HepG2 (cell line): ENCODE measurements at regions not wholly inside any gene's neighbourhood (a gene's known extent, or its start where the extent isn't known, plus 50 kb on each side); places are given as distances from the start of the nearest gene placed in this dataset.

Experiments used
- GLI4 ChIP-seq: sonication (generic); formaldehyde crosslinking; IDR thresholded peaks from 2 replicates; pipeline ENCODE4 v1.5.1; 2020; ENCODE audit warnings: missing genetic modification reagents, mild to moderate bottlenecking, moderate library complexity, borderline replicate concordance
- HDAC6 ChIP-seq: fragments of 200-600 bp; sonication (generic); IDR thresholded peaks from 2 replicates; pipeline ENCODE4 v1.7.0; 2017; ENCODE audit warnings: mild to moderate bottlenecking, antibody characterized with exemption, low read length, low read depth
- KDM5A ChIP-seq: fragments of 200-600 bp; sonication (generic); IDR thresholded peaks from 2 replicates; pipeline ENCODE4 v1.7.0; 2018; ENCODE audit warnings: antibody characterized with exemption, mild to moderate bottlenecking, low read length, borderline replicate concordance
- PAX8 ChIP-seq: sonication (generic); formaldehyde crosslinking; IDR thresholded peaks from 2 replicates; pipeline ENCODE4 v1.8.0; 2022; ENCODE audit warnings: mild to moderate bottlenecking, missing genetic modification reagents, borderline replicate concordance
- REXO4 ChIP-seq: sonication (generic); formaldehyde crosslinking; IDR thresholded peaks from 2 replicates; pipeline ENCODE4 v1.8.0; 2022; ENCODE audit warnings: missing genetic modification reagents, mild to moderate bottlenecking, borderline replicate concordance
- STAT5B ChIP-seq: sonication (generic); formaldehyde crosslinking; IDR thresholded peaks from 2 replicates; pipeline ENCODE4 v1.4.0; 2020; ENCODE audit warnings: missing genetic modification reagents
- ZIK1 ChIP-seq: sonication (generic); formaldehyde crosslinking; IDR thresholded peaks from 2 replicates; pipeline ENCODE4 v1.5.0; 2020; ENCODE audit warnings: mild to moderate bottlenecking, low read depth, missing genetic modification reagents, borderline replicate concordance
- ZNF253 ChIP-seq: sonication (generic); formaldehyde crosslinking; IDR thresholded peaks from 2 replicates; pipeline ENCODE4 v1.8.0; 2022; ENCODE audit warnings: mild to moderate bottlenecking, missing genetic modification reagents, borderline replicate concordance
- ZNF3 ChIP-seq: IDR thresholded peaks from 2 replicates; pipeline ENCODE4 v1.7.0; 2017; ENCODE audit warnings: inconsistent platforms
- ZNF557 ChIP-seq: sonication (generic); formaldehyde crosslinking; IDR thresholded peaks from 2 replicates; pipeline ENCODE4 v1.4.0; 2020; ENCODE audit warnings: missing genetic modification reagents
- ZSCAN12 ChIP-seq: sonication (generic); formaldehyde crosslinking; IDR thresholded peaks from 2 replicates; pipeline ENCODE4 v1.9.0; 2021; ENCODE audit warnings: mild to moderate bottlenecking, missing genetic modification reagents
- TF ChIP-seq, protein P1 (sequence below): sonication (generic); formaldehyde crosslinking; IDR thresholded peaks from 2 replicates; pipeline ENCODE4 v1.8.1; 2023; ENCODE audit warnings: mild to moderate bottlenecking, moderate library complexity, missing genetic modification reagents
- TF ChIP-seq, protein P2 (sequence below): IDR thresholded peaks from 2 replicates; pipeline ENCODE4 v1.6.1; 2016
- TF ChIP-seq, protein P3 (sequence below): sonication (generic); formaldehyde crosslinking; IDR thresholded peaks from 2 replicates; pipeline ENCODE4 v1.9.0; 2022; ENCODE audit warnings: missing genetic modification reagents, mild to moderate bottlenecking, borderline replicate concordance
- TF ChIP-seq, protein P4 (sequence below): sonication (generic); formaldehyde crosslinking; IDR thresholded peaks from 2 replicates; pipeline ENCODE4 v1.8.1; 2023; ENCODE audit warnings: mild to moderate bottlenecking, missing genetic modification reagents
- TF ChIP-seq, protein P5 (sequence below): sonication (generic); formaldehyde crosslinking; IDR thresholded peaks from 2 replicates; pipeline ENCODE4 v1.8.0; 2022; ENCODE audit warnings: mild to moderate bottlenecking, missing genetic modification reagents; ENCODE audit not compliant: insufficient replicate concordance
- TF ChIP-seq, protein P6 (sequence below): sonication (generic); formaldehyde crosslinking; IDR thresholded peaks from 2 replicates; pipeline ENCODE4 v1.4.0; 2020; ENCODE audit warnings: missing genetic modification reagents, borderline replicate concordance

DNA sequence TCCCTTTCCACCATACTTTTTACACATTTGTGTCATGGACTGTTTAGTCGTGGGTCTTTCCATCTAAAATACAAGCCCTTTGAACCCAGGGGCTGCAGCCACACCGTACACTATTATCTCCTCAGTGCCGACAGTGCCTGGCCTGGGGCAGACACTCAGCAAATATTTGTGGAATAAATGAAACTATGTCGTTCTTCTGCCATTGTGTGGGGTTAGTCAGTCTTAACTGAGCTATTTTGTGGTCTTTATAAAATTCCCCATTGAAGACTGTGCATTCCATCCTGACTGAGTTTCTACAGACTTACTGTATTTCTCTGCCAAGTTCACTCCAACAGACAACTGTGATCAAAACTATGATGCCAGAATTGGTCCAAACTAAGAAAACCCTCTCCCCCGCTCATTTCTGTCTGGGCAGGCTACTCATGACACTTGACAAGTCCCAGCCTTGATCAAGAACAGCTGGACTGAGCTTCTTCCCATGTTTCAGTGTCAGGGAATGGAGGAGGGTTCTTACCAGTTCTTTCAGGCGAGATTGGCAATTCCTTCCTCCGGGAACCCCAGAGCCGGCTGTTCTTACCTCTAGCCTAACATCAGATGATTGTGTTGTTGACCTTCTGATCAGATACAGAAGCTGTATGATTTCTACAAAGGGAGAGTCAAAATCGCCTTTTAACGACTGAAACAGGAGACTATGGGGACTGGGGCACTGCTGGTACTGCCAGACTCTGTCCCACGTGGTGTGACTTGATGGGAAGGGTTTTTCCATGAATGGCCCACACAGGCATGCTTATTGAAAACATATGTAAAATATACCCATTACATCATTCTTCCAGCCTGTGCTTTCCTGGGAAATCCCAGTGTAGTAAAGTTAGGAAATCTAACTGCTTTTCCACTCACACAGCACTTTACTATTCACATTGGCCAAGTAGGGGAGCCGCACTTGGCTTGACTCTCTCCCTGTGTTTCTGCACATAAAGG, 77.4 kb upstream of the NPAS2 start (continued):
- no peak for TF ChIP-seq PAX8
- TF ChIP-seq KDM5A = no peak
- TF ChIP-seq, protein P1, sequence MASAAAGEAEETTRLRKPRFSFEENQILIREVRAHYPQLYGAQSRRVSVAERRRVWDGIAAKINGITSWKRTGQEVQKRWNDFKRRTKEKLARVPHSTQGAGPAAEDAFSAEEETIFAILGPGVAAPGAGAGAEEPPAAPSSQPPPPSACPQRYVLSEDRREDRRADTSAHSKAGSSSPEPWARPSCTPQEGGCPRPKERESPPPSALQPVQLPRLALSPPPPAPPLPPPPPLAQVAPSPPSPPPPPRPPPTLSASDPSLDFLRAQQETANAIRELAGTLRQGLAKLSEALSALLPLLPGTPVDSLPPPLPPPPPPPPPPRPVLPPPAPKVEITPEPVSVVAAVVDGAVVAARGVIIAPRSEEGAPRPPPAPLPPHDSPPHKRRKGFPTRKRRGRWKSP = no peak
- no peak for TF ChIP-seq ZNF3
- no peak for TF ChIP-seq STAT5B (CRISPR knock-in tag)
- TF ChIP-seq HDAC6 = no peak
- no peak for TF ChIP-seq GLI4 (CRISPR knock-in tag)
- no peak for TF ChIP-seq ZNF253 (CRISPR knock-in tag)
- TF ChIP-seq, protein P2, sequence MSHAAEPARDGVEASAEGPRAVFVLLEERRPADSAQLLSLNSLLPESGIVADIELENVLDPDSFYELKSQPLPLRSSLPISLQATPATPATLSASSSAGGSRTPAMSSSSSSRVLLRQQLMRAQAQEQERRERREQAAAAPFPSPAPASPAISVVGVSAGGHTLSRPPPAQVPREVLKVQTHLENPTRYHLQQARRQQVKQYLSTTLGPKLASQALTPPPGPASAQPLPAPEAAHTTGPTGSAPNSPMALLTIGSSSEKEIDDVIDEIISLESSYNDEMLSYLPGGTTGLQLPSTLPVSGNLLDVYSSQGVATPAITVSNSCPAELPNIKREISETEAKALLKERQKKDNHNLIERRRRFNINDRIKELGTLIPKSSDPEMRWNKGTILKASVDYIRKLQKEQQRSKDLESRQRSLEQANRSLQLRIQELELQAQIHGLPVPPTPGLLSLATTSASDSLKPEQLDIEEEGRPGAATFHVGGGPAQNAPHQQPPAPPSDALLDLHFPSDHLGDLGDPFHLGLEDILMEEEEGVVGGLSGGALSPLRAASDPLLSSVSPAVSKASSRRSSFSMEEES = peak; percentile 37; the same call in 1 of the 2 replicates
- TF ChIP-seq, protein P3, sequence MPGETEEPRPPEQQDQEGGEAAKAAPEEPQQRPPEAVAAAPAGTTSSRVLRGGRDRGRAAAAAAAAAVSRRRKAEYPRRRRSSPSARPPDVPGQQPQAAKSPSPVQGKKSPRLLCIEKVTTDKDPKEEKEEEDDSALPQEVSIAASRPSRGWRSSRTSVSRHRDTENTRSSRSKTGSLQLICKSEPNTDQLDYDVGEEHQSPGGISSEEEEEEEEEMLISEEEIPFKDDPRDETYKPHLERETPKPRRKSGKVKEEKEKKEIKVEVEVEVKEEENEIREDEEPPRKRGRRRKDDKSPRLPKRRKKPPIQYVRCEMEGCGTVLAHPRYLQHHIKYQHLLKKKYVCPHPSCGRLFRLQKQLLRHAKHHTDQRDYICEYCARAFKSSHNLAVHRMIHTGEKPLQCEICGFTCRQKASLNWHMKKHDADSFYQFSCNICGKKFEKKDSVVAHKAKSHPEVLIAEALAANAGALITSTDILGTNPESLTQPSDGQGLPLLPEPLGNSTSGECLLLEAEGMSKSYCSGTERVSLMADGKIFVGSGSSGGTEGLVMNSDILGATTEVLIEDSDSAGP (CRISPR knock-in tag) = no peak
- TF ChIP-seq, protein P4, sequence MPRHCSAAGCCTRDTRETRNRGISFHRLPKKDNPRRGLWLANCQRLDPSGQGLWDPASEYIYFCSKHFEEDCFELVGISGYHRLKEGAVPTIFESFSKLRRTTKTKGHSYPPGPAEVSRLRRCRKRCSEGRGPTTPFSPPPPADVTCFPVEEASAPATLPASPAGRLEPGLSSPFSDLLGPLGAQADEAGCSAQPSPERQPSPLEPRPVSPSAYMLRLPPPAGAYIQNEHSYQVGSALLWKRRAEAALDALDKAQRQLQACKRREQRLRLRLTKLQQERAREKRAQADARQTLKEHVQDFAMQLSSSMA (CRISPR knock-in tag) = no peak
- TF ChIP-seq, protein P5, sequence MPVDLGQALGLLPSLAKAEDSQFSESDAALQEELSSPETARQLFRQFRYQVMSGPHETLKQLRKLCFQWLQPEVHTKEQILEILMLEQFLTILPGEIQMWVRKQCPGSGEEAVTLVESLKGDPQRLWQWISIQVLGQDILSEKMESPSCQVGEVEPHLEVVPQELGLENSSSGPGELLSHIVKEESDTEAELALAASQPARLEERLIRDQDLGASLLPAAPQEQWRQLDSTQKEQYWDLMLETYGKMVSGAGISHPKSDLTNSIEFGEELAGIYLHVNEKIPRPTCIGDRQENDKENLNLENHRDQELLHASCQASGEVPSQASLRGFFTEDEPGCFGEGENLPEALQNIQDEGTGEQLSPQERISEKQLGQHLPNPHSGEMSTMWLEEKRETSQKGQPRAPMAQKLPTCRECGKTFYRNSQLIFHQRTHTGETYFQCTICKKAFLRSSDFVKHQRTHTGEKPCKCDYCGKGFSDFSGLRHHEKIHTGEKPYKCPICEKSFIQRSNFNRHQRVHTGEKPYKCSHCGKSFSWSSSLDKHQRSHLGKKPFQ = no peak
- TF ChIP-seq ZNF557 (CRISPR knock-in tag) = no peak
- TF ChIP-seq REXO4 (CRISPR knock-in tag) = no peak
- no peak for TF ChIP-seq ZSCAN12 (CRISPR knock-in tag)
- TF ChIP-seq ZIK1 (CRISPR knock-in tag) = no peak
- TF ChIP-seq, protein P6, sequence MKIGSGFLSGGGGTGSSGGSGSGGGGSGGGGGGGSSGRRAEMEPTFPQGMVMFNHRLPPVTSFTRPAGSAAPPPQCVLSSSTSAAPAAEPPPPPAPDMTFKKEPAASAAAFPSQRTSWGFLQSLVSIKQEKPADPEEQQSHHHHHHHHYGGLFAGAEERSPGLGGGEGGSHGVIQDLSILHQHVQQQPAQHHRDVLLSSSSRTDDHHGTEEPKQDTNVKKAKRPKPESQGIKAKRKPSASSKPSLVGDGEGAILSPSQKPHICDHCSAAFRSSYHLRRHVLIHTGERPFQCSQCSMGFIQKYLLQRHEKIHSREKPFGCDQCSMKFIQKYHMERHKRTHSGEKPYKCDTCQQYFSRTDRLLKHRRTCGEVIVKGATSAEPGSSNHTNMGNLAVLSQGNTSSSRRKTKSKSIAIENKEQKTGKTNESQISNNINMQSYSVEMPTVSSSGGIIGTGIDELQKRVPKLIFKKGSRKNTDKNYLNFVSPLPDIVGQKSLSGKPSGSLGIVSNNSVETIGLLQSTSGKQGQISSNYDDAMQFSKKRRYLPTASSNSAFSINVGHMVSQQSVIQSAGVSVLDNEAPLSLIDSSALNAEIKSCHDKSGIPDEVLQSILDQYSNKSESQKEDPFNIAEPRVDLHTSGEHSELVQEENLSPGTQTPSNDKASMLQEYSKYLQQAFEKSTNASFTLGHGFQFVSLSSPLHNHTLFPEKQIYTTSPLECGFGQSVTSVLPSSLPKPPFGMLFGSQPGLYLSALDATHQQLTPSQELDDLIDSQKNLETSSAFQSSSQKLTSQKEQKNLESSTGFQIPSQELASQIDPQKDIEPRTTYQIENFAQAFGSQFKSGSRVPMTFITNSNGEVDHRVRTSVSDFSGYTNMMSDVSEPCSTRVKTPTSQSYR (CRISPR knock-in tag) = no peak
